GM19395 (cell line): ENCODE measurements at regions not wholly inside any gene's neighbourhood (a gene's known extent, or its start where the extent isn't known, plus 50 kb on each side); places are given as distances from the start of the nearest gene placed in this dataset.

ENCODE experiments used
- ATAC-seq: cut with Tn5 transposase; IDR thresholded peaks from one replicate; pipeline ENCODE4 v1.9.1; 2021; ENCODE audit warnings: mild to moderate bottlenecking, moderate library complexity; ENCODE audit not compliant: unreplicated experiment

DNA sequence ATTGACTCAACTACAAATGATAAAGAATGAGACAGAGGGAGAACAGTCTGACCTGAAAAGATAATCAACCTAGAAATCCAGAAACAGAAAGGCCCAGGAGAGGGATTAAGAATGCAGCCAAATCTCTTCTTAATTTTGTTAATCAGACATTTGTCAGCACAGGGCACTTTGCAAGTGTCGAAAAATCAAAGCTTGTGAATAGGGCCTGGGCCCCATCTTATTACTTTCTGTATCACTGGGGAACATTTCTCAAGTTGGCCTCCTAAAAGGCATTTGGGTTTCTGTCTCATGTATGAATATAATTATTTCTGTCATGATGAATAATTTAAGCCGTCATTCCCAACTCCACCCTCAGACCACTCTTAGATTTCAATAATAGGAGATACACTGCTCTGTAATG, 308.4 kb upstream of the PRKCQ start:
- ATAC-seq = no peak

DNA sequence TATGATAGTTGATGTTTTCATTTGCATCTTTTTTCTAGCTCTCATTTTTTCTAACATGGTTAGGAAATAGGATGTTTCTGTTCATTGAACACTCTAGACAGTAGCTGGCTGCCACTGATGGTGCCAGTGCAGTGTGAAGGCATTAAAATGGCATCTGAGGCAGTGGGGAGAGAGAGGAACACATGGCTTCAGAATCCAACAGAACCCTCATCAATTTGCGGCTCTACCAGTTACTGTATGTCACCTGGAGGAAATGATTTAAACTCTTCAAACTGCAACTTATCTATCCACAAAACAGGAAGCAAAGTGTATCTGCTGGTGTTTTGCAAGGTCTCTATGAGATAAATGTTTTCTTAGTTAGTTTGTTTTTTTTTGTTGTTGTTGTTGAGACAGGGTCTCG, 305.2 kb upstream of the PRKCQ start:
- no peak for ATAC-seq

DNA sequence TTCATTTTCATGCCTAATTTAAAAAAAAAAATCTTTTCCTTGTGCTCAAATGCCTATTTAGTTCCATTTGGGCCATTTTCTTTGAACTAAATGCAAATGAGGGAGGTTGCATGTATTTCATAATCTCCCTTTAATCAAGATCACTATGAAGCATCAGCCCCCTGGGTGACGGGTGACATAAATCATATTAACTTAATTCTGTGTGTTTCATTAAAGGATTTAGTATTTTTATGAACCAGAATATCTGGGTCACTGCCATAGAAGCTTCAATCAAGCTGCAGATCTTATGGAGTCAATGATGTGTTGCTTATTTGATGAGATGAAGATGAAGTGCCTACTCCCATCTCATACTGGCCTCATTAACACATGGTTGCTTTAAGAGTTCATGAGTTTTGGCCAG, 301.9 kb upstream of the PRKCQ start:
- ATAC-seq = no peak

DNA sequence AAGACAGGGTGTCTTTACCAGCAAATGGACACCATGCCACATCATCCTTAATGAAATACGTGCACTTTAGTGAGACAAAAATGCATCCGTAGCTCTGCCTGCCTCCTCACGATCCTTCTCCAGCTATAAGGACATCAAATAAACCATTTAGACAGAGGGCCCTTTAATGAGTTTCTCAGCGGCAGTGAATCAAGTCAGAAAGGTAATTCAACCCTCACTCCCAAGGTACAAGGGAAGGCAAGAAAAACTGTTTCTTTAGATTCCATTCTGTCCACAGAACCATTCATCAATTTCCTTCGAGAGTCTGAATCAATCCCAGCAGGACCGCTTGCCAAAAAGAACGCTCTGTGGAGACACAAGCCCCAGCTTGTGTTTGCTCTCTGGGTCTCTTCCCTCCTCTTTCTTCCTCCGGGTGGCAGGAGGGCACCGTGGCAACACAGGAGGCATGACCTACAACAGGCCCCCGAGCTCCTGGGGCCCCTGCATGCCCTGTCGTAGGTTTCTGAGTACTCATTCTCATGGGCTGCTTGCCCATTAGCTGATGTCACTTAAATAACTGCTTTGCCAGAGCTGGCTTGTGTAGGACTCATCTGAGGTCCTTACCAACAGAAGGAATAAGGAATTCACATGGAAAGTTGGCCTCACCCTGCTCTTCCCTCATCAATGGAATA, 297.8 kb upstream of the PRKCQ start:
- ATAC-seq = no peak

DNA sequence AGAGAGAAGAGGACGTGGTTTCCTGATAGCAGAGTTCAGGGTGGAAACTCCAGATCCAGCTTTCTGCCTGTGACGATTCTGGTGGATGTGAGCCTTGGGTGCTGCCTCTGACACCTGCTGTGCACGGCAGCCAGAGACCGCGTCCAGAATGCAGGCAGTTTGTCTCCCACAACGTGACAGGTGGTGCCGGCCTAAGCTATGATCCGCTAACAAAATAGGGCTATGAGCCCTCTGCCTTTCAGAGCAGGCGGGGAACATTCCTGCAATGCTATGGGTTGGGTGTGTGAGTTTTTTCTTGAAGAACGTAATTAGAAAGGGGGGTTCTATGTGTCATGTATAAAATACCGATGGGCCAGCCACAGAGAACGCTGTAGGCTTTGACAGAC, 297.3 kb upstream of the PRKCQ start:
- no peak for ATAC-seq

DNA sequence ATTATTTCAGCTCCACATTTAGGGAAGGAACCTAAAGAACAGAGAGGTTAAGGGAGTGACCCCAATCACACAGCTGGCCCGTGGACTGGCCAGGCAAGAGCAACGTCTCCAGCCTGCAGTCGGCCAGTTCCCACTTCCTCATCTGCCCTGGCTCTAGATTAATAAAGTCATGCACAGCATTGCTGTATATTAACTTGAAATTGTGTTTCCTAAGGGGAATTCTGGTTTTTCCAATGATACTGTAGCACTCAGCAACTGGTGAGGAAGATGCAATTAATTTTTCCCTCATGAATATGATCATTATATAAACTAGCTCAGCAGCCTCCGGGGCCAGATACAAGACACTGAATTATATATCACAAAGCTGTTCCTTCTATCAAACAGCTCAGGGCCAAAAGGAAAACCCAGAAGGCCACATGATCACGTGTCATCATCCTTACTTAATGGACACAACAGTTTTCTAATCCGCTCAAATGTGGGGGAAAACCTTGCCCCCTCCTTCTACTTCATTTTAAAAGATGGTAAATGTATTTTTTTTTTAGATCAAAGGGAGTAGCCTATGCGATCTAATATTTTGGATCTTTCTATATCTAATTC, 295.3 kb upstream of the PRKCQ start:
- no peak for ATAC-seq

DNA sequence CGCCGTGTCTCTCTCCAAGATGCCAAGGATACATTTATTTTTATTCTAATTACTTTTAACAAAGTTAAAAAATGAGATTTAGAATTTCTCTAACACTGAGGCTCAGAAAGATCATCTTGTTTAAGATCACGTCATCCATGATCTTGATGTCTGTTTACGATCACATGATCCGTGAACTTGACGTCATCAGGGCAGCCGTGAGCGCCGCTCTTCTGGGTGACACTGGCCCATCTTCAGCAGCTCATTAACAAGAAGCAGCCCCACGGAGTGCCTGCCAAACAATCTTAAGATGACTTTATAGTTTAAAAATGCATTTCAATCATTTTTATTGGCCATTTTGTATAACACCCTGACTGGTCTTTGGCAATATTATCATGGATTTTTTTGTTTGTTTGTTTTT, 291.1 kb upstream of the PRKCQ start:
- no peak for ATAC-seq

DNA sequence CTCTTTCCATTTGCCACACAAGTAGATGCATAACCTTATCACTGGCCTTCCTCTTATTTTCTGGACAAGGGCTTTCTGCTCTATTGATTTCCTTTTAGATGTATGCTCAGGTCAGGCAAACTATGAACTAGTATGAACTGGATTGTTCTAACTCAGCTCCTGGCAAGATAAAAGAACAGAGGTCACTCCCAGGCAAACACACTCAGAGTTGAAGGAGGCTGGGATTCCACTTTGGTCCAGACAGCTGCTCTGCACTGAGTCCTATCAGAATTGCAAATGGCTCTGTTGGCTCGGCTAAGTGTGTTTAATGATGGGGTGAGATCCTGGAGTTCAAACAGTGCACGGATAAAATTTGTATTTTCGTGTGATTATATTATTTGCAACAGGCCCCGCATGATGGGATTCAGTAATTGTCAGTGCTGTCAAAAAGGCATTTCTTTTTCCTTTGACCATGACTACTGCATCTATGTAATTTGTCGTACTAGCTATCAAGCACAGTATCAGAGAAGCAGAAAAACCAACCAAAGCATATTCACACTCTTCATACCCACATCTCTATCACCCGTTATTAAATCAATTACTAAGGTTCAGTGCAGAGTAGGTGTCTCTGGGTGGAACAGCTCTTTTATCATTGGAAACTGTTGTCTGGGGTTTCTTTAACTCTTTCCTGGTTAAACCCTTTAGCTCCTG, 288.1 kb upstream of the PRKCQ start:
- ATAC-seq = no peak

DNA sequence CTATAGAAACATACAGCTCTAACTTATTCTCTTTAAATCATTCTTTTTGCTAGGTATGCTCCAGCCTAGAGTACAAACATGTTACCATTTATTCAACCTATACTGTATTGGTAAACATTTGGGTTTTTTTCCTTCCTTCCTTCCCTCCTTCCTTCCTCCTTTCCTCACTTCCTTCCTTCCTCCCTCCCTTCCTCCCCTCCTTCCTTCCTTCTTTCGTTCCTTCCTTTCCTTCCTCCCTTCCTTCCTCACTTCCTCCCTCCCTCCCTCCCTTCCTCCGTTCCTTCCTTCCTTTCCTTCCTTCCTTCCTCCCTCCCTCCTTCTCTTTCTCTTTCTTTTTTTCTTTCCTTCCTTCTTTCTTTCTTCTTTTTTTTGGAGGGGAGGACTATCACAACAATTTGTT, 286.7 kb upstream of the PRKCQ start:
- no peak for ATAC-seq

DNA sequence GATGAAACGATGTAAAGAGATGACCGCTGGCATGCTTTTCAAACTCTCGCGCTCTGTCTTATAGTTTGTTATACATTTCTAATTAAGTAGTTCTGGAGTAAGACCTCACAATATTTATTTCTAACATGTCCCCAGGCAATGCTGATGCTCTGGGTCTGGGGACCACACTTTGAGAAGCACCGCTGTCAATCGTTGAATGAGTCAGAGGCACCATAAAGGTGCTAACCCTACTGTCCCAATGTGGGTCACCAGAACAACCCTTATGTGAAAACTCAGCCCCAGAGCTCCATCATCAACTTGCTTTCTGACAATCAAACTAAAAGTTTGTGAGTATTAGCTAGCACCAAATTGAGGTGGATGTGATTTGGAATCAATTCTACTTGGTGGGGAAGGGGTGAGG, 284.1 kb upstream of the PRKCQ start:
- no peak for ATAC-seq

DNA sequence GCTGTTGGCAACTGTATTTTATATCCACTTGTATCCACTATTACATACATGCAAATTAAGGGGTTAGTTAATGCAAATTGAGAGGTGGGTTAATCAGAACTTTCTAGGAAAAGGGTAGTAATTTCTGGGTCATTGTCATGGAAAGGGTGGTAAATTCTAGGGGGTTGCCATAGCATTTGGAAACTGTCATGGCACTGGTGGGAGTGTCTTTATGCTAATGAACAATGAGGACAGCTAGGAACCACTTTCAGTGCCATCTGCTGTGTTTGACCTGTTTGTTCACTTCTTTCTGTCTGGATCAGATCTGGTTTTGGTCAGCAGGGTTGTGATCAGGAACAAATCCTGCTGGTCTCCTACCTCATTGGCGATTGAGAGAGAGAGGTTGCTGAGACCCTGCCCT, 283.3 kb upstream of the PRKCQ start:
- ATAC-seq = no peak

DNA sequence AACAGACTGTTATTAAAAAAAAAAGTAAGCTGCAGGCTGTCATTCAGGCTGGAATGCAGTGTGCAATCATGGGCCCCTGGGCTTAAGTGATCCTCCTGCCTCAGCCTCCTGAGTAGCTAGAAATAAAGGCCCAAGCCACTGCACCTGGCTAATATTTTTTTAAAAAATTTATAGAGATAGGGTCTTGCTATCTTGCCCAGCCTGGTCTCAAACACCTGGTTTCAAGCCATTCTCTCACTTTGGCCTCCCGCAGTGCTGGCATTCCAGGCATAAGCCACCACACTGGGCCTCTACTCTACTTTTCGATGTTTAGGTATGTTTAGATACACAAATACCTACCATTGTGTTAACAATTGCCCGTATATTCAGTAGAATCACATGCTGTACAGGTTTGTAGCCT, 270.4 kb upstream of the PRKCQ start:
- no peak for ATAC-seq

DNA sequence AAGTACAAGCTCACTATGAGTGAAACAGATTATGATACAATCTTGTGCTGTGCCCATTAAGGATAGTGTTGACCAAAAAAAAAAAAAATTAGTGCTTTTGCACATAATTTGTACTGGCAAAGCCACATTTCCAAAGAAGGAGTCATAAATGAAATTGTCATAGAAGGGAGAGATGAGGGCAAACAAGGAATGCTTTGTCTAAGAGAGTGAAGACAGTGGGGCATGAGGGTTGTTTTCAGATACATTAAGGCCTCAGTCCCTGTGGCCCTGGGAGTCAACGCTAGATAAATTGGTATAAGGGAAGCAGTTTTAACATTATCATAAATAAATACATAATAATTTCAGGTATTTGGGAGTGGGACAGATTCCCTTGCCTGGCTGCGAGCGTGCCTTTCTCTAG, 267.5 kb upstream of the PRKCQ start:
- ATAC-seq = no peak

DNA sequence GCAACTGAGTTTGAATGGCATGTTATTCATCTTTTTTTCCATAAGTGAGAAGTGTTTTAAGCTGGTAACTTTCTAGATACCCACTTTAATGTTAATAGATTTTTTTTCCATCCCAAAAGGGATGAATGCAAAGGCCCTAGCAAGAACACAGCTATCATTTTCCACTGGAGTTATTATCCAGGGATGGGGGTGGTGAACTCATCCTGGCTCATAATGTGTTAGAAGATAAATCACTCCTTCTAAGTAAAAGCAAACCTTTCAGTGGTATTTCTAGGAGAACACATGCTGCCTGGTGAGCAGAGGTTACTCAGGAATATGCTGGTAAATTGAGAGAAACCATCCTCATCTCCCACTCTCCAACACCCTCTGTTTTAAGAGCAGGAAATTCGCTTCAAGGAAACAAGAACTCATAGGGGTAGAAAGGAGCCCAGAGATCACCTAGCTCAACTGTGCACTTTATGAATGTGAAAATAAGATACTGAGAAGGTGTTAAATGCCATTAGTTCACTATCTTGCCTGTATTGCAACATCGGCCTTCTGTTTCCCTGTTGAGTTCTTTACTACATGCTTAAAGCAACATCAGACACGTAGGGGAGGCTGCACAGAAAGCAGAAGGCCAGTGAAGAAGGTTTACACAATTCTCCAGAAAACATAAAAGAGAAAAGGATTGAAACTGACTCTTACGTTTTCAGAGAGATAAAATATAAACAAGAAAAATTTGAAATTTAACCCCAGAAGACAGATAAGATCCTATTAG, 264.0 kb upstream of the PRKCQ start:
- no peak for ATAC-seq

DNA sequence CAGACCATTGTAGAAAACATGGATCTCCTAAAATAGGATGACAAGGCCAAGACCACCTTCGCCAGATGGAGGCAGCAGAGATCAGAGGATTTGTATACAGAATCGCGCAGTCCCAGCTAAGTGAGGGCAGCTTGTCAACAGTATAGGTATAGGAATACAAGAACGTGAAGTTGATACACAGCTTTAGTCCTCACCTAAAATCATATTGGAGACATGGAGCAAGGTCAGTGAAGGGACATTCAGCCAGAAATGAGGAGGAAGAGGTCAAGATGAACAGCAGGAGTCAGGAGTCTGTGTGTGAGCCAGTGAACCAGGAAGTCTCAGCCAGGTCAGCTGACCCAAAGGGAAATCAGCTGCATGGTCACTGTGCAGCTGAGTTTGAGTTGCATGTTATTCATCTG, 263.4 kb upstream of the PRKCQ start:
- no peak for ATAC-seq

DNA sequence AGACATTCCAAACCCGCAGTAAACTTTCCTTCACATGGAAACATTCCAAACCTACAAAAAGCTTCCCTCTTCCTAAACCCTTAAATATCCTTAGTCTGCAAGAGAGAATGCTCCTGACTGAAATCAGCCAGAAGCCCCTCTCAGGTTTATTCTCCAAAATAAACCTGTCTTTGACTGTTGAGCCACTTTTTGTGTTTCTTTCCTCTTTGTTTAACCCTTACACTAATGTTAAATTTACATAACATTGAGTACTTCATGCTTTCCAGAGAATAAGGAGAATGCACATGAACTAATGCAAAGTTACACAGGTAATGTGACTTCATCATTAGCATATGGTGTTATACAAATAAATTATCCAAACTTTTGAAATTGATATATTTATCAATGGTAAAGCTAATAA, 262.6 kb upstream of the PRKCQ start:
- ATAC-seq = no peak

DNA sequence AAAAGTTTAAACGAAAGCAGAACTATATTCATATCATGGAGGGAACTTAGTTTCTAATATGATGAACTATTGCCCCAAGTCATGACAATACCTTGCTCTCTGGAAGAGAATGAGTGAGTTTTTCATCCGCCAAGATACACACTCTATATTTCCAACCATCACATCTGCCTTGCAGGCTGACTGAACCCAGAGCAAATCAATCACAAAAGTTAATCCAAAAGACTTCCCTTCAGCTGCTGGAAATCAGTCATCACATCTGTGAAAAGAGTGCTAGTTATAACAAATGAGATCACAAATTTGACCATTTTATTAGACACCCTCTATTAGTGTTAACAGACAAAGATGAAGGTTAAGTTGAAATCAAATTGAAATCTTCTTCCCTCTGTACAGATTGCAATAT, 261.7 kb upstream of the PRKCQ start:
- ATAC-seq = no peak

DNA sequence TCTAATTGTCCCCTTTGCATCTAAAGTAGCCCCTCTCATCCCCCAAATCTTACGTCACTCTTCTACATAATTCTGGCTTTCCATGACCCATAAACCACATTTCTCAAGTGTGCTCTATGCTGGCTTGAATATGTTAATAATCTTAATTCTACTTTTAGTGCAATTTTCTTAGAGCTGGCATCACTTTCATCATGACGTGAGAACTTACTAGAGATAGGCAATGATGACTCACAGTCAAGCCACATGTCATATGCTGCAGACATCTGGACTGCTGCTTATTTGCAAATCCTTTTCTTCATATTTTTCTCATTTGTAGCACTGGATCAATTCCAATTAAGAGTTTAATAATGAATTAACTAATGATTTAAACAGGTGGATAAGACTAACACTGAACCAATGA, 260.7 kb upstream of the PRKCQ start:
- no peak for ATAC-seq

DNA sequence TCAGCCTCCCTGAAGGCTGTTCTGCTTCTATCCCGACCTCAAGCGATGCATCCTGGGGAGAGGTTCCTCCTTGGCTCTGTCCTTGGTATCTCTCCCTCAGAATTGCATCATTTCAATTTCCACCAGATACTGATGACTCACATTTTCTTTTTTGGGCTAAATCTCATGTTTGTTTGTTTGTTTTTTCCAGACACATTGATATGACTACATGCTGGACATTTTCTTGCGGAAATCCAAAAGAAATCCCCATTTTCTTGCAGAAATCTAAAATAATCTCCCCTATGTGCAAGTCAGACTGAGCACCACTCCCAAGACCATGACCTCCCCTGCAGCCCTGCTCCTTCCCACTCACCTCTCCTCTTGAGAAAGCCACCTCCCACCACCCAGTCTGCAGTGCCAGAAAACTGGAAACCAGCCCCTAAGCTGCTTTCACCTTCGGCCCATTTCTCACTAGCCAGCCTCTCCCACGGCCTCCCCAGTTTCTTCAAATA, 260.2 kb upstream of the PRKCQ start:
- no peak for ATAC-seq

DNA sequence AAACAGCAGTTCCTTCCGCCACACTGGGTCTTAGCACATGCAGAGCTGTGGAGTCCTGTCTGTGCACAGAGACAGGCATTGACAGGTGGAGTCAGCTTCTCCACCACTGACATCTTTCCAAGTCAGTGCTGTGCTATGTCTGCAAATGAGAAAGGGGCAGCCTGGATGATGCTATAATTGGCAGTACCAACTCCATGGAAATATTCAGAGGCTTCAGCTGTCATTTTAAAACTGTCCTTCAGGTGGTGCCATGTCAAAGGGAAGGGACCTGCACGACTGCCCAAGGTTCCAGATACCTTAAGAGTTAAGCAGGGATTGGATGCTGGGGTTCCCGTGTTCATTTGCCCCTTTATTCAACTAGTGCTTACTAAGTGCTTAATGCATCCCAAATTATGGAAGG, 258.0 kb upstream of the PRKCQ start:
- no peak for ATAC-seq

DNA sequence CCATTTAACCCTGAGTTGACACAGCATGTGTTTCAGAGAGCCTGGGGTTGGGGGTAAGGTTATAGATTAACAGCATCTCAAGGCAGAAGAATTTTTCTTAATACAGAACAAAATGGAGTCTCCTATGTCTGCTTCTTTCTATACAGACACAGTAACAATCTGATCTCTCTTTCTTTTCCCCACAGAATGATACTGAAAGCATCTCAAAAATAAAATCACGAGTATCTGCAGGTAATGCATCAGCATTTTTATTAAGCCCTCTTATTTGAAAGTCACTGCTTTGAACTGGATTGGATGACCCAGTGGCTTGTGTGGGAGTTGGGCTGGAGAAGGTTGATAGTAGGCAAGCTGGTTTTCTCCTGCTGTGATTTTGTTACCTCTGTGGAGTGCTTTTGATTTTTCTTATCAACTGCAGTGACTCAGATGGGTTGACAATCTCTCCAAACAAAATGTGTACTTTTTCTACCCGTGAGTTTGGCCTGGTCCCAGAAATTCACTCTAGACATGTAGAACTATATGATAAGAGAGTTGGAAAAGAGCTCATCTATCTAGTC, 253.5 kb upstream of the PRKCQ start:
- no peak for ATAC-seq
